OCI-LY3 (cell line): ENCODE measurements at regions not wholly inside any gene's neighbourhood (a gene's known extent, or its start where the extent isn't known, plus 50 kb on each side); places are given as distances from the start of the nearest gene placed in this dataset.

ENCODE experiments used
- H2AFZ ChIP-seq: fragments of 200-600, 300-600 bp; shearing (Covaris generic); 2 replicates; pipeline ENCODE4 v1.6.0; 2014; ENCODE audit warnings: antibody characterized with exemption, low read depth, low read length
- H3K27ac ChIP-seq: fragments of 200-600, 300-600 bp; sonication (generic); 2 replicates; pipeline ENCODE4 v1.5.1; 2014; ENCODE audit warnings: mild to moderate bottlenecking, low read length, moderate library complexity, mixed read lengths
- H3K27me3 ChIP-seq: fragments of 200-600, 300-600 bp; sonication (generic); 2 replicates; pipeline ENCODE4 v1.6.1; 2014; ENCODE audit warnings: low read depth, low read length, mixed read lengths
- H3K36me3 ChIP-seq: fragments of 200-600, 300-600 bp; sonication (generic); replicated peaks from 2 replicates; pipeline ENCODE3; 2014; ENCODE audit warnings: low read depth, low read length, mixed read lengths
- H3K4me1 ChIP-seq: fragments of 300-600, 200-600 bp; sonication (generic); 2 replicates; pipeline ENCODE4 v1.6.1; 2014; ENCODE audit warnings: low read length, mixed read lengths
- H3K4me2 ChIP-seq: fragments of 200-600, 300-600 bp; sonication (generic); 2 replicates; pipeline ENCODE4 v1.6.1; 2014; ENCODE audit warnings: low read length, mixed read lengths
- H3K4me3 ChIP-seq: fragments of 300-600, 200-600 bp; sonication (generic); 2 replicates; pipeline ENCODE4 v1.5.1; 2014; ENCODE audit warnings: antibody characterized with exemption, mild to moderate bottlenecking, low read length, moderate library complexity
- H3K79me2 ChIP-seq: fragments of 300-600, 200-600 bp; shearing (Covaris generic); 2 replicates; pipeline ENCODE4 v1.6.1; 2014; ENCODE audit warnings: mild to moderate bottlenecking, low read length, mixed read lengths
- H3K9ac ChIP-seq: fragments of 300-600, 200-600 bp; shearing (Covaris generic); 2 replicates; pipeline ENCODE4 v1.6.0; 2014; ENCODE audit warnings: mild to moderate bottlenecking, low read length, moderate library complexity
- H3K9me3 ChIP-seq: fragments of 200-600, 300-600 bp; shearing (Covaris generic); 2 replicates; pipeline ENCODE4 v1.6.1; 2014; ENCODE audit warnings: low read length, mixed read lengths; ENCODE audit not compliant: insufficient read depth
- H4K20me1 ChIP-seq: fragments of 200-600, 300-600 bp; sonication (generic); 2 replicates; pipeline ENCODE4 v1.6.1; 2016; ENCODE audit warnings: low read length, mixed read lengths; ENCODE audit not compliant: insufficient read depth
- EZH2phosphoT487 ChIP-seq: fragments of 200-600 bp; shearing (Covaris generic); IDR thresholded peaks from 2 replicates; pipeline ENCODE4 v1.6.1; 2018; ENCODE audit warnings: antibody characterized with exemption, mixed run types, low read depth
- TF ChIP-seq, protein P1 (sequence below): fragments of 200-600, 300-600 bp; sonication (generic); IDR thresholded peaks from 2 replicates; pipeline ENCODE4 v1.5.1; 2014; ENCODE audit warnings: antibody characterized with exemption, low read length, low read depth

DNA sequence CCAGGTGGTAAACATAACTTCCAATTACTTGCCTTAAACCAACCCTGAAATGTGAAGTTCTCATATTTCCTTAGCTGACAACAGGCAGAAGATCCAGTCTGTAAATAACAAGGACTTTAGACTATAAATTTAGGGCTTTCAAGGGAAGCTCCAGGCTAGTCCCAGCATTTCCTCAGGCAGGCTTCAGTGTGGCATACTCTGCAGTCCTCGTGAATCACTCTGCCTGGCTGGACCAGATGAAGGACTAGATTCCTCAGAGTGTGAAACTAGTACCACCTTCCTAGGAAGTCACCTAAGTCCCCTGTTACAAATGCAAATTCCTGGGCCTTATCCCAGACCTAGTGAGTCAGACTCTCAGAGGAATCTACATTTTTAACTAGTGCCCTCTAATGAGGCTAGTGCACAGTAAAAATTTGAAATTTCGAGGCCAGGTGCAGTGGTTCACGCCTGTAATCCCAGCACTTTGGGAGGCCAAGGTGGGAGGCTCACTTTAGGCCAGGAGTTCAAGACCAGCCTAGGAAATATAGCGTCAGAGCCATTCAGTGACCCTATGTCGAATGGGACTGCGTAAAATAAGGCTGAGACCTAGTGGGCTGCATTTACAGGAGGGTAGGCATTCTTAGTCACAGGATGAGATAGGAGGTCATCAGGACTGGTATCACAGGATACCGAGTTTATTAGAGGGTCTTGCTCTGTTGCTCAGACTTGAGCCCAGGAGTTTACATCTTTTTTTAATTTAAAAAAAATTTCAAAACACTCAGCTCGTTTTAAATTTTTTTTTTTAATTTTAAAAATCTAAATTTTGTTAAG lies 279.6 kb upstream of the JARID2 start:
- Histone ChIP-seq H3K4me3 (no peak overlapping the region), H2AFZ (no peak overlapping the region), H3K27ac (no peak overlapping the region), H3K27me3 (no peaks in the 10 kb centered on the region), H3K79me2 (no peaks in the 10 kb centered on the region), H3K9me3 (no peaks in the 10 kb centered on the region), H4K20me1 (no peaks in the 10 kb centered on the region), H3K4me2 (no peak overlapping the region), H3K36me3 (no peaks in the 10 kb centered on the region), H3K4me1 (no peaks in the 10 kb centered on the region), H3K9ac (no peak overlapping the region)
- TF ChIP-seq, protein P1, sequence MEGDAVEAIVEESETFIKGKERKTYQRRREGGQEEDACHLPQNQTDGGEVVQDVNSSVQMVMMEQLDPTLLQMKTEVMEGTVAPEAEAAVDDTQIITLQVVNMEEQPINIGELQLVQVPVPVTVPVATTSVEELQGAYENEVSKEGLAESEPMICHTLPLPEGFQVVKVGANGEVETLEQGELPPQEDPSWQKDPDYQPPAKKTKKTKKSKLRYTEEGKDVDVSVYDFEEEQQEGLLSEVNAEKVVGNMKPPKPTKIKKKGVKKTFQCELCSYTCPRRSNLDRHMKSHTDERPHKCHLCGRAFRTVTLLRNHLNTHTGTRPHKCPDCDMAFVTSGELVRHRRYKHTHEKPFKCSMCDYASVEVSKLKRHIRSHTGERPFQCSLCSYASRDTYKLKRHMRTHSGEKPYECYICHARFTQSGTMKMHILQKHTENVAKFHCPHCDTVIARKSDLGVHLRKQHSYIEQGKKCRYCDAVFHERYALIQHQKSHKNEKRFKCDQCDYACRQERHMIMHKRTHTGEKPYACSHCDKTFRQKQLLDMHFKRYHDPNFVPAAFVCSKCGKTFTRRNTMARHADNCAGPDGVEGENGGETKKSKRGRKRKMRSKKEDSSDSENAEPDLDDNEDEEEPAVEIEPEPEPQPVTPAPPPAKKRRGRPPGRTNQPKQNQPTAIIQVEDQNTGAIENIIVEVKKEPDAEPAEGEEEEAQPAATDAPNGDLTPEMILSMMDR: no peak

DNA sequence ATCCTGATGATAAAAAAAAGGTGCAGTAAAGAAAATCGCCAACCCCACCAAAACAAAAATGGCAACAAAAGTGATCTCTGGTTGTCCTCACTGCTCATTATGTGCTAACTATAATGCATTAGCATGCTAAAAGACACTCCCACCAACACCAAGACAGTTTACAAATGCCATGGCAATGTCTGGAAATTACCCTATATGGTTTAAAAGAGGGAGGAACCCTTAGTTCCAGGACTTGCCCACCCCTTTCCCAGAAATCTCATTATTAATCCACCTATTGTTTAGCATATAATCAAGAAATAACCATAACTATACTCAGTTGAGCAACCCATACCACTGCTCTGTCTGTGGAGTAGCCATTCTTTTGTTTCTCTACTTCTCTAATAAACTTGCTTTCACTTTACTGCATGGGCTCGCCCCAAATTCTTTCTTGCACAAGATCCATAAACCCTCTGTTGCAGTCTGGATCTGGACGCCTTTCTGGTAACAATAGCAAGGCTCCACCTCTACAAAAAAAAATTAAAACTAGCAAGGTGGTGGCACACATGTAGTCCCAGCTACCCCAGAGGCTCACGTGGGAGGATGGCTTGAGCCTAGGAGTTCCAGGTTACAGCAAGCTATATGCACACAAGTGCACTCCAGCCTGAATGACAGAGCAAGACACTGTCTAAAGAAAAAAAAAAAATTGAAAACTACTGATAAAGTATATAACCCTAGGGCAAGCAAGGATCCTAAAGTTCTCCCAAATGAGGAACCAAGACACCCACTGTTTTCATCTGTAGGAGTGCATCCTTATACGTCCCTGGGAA lies 278.8 kb upstream of the JARID2 start:
- H3K27me3 ChIP-seq: no peaks in the 10 kb centered on the region
- no peak overlapping the region for H3K4me2 ChIP-seq
- no peaks in the 10 kb centered on the region for H3K4me1 ChIP-seq
- TF ChIP-seq, protein P1: no peak
- TF ChIP-seq EZH2phosphoT487: no peak
- H3K27ac ChIP-seq: no peak overlapping the region
- H2AFZ ChIP-seq: no peak overlapping the region
- no peak overlapping the region for H3K9ac ChIP-seq
- H3K79me2 ChIP-seq: no peaks in the 10 kb centered on the region
- H3K9me3 ChIP-seq: no peaks in the 10 kb centered on the region
- H3K36me3 ChIP-seq: no peaks in the 10 kb centered on the region
- no peaks in the 10 kb centered on the region for H4K20me1 ChIP-seq
- no peak overlapping the region for H3K4me3 ChIP-seq

DNA sequence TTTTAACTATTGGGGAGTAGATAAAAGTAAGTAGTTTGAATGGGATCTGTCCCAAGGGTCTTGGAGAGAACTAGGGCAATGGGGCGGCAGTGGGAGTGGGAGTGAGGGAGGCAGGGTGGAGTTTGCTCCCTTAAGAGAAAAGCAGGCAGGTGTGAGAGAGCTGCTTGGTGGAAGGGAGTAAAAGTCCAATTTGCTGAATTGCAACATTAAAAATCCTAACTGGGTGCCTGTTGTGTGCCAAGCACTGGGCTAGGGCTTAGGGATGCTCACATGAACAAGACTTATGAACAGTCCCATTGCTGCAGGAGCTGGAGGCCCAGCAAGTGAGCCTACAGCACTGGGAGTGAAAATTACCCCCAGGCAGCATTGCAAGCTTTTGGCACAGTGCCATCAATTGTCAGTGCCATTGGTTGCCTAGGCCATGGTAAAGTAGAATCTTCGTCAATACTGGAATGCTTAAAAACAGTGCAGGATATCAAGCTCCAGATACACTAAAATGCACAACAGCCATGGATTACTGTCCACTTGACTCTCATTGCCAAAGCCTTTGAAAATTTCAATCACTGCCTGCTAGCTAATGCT lies 277.7 kb upstream of the JARID2 start:
- Histone ChIP-seq H2AFZ (no peak overlapping the region), H3K27ac (no peak overlapping the region), H4K20me1 (no peaks in the 10 kb centered on the region), H3K79me2 (no peaks in the 10 kb centered on the region), H3K36me3 (no peaks in the 10 kb centered on the region), H3K9ac (no peak overlapping the region), H3K9me3 (no peaks in the 10 kb centered on the region), H3K4me3 (no peak overlapping the region), H3K27me3 (no peaks in the 10 kb centered on the region), H3K4me2 (no peak overlapping the region), H3K4me1 (no peaks in the 10 kb centered on the region)
- TF ChIP-seq, protein P1: no peak
- TF ChIP-seq EZH2phosphoT487: no peak

DNA sequence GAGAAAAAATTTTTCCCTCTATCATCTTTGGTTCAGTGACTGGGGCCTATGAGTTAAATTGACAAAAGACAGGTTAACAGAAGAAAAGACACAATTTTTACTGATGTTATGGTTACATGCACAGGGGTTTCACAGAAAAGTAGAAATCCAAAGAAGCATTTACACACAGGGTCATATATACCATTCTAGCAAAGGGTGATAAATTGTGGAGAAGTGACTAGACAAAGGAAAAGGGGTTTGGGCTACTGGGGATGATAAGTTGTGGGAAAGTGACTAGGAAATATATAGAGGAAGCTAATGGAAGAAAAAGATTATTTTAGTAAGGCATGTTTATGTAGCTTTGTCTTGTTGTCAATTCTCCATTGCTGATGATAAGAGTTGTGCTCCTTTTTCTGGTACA lies 276.7 kb upstream of the JARID2 start:
- Histone ChIP-seq H3K4me1 (no peaks in the 10 kb centered on the region), H3K27me3 (no peaks in the 10 kb centered on the region), H4K20me1 (no peaks in the 10 kb centered on the region), H3K36me3 (no peaks in the 10 kb centered on the region), H3K4me2 (no peak overlapping the region), H2AFZ (no peak overlapping the region), H3K4me3 (no peak overlapping the region), H3K9ac (no peak overlapping the region), H3K27ac (no peak overlapping the region), H3K9me3 (no peaks in the 10 kb centered on the region), H3K79me2 (no peaks in the 10 kb centered on the region)
- TF ChIP-seq EZH2phosphoT487: no peak
- TF ChIP-seq, protein P1: no peak
